SK-N-MC (cell line): ENCODE measurements at regions not wholly inside any gene's neighbourhood (a gene's known extent, or its start where the extent isn't known, plus 50 kb on each side); places are given as distances from the start of the nearest gene placed in this dataset.

Experiments
- EZH2 ChIP-seq: fragments of 200-600 bp; sonication (generic); IDR thresholded peaks from one replicate; pipeline ENCODE4 v1.6.1; 2017; ENCODE audit warnings: antibody characterized with exemption
- FOXP2 ChIP-seq: optimal IDR thresholded peaks from 2 replicates; pipeline ENCODE3; 2011; ENCODE audit warnings: mild to moderate bottlenecking, moderate library complexity; ENCODE audit not compliant: insufficient read depth; ENCODE audit errors: extremely low read length, control extremely low read depth
- POLR2AphosphoS5 ChIP-seq: IDR thresholded peaks from 2 replicates; pipeline ENCODE4 v1.6.1; 2012; ENCODE audit warnings: mild to moderate bottlenecking, low read depth, low read length, borderline replicate concordance

GRCh38 chr1:242800521-242800920, 276.0 kb upstream of the PLD5 start:
- TF ChIP-seq EZH2 (no peak), POLR2AphosphoS5 (no peak), FOXP2 (no peak)
